Parathyroid adenoma (tissue), 2 donors: ENCODE measurements at regions not wholly inside any gene's neighbourhood (a gene's known extent, or its start where the extent isn't known, plus 50 kb on each side); places are given as distances from the start of the nearest gene placed in this dataset.
A peak's percentile ranks its signal among the peaks of the same experiment; 100 is the strongest.

Source experiments
- H2AFZ ChIP-seq: fragments of 300-600 bp; sonication (generic); one replicate; pipeline ENCODE4 v1.7.0; 2017; ENCODE audit warnings: antibody characterized with exemption, mild to moderate bottlenecking
- H3K27ac ChIP-seq: fragments of 300-600 bp; sonication (generic); one replicate; pipeline ENCODE4 v1.7.0; 2017
- H3K27me3 ChIP-seq: fragments of 300-600 bp; sonication (generic); one replicate; pipeline ENCODE4 v1.7.0; 2017; ENCODE audit warnings: low read length; ENCODE audit not compliant: control insufficient read depth, insufficient read depth
- H3K36me3 ChIP-seq: fragments of 300-600 bp; sonication (generic); one replicate; pipeline ENCODE4 v1.7.0; 2017; ENCODE audit warnings: low read length; ENCODE audit not compliant: control insufficient read depth, insufficient read depth
- H3K4me1 ChIP-seq: fragments of 300-600 bp; sonication (generic); one replicate; pipeline ENCODE4 v1.7.0; 2017; ENCODE audit warnings: control low read depth
- H3K4me2 ChIP-seq: fragments of 300-600 bp; sonication (generic); one replicate; pipeline ENCODE4 v1.7.0; 2017; ENCODE audit warnings: low read length
- H3K4me3 ChIP-seq: fragments of 300-600 bp; sonication (generic); one replicate; pipeline ENCODE4 v1.7.0; 2017; ENCODE audit warnings: low read depth, low read length
- H3K79me2 ChIP-seq: fragments of 300-600 bp; sonication (generic); one replicate; pipeline ENCODE4 v1.7.0; 2017; ENCODE audit warnings: control low read depth
- H3K9ac ChIP-seq: fragments of 300-600 bp; sonication (generic); one replicate; pipeline ENCODE4 v1.7.0; 2017; ENCODE audit warnings: mild to moderate bottlenecking
- H3K9me3 ChIP-seq: fragments of 300-600 bp; sonication (generic); one replicate; pipeline ENCODE4 v1.7.0; 2017; ENCODE audit warnings: low read length; ENCODE audit not compliant: control insufficient read depth
- CTCF ChIP-seq: fragments of 300-600 bp; sonication (generic); IDR thresholded peaks from one replicate; pipeline ENCODE4 v1.7.0; 2017; ENCODE audit warnings: antibody characterized with exemption, mild to moderate bottlenecking
- donor health status: primary hyperparathyroidism.

GRCh38 chr6:56766139-56766805, 123.6 kb upstream of the DST start:
- H3K79me2 ChIP-seq: no peaks in the 10 kb centered on the region
- H3K9me3 ChIP-seq: no peaks in the 10 kb centered on the region
- no peaks in the 10 kb centered on the region for H3K36me3 ChIP-seq
- H3K4me2 ChIP-seq: no peak overlapping the region
- H3K27me3 ChIP-seq: no peaks in the 10 kb centered on the region
- no peak overlapping the region for H2AFZ ChIP-seq
- H3K4me1 ChIP-seq: peaks cover 18% of the 10 kb centered on the region
- H3K4me3 ChIP-seq: no peak overlapping the region
- no peak overlapping the region for H3K9ac ChIP-seq
- TF ChIP-seq CTCF: no peak
- peak overlapping the region; percentile 52 for H3K27ac ChIP-seq

- Histone ChIP-seq H3K4me2 (no peak overlapping the region), H3K4me3 (no peak overlapping the region), H3K27ac (no peak overlapping the region), H3K79me2 (no peaks in the 10 kb centered on the region), H3K36me3 (no peaks in the 10 kb centered on the region), H3K9ac (no peak overlapping the region), H3K27me3 (no peaks in the 10 kb centered on the region), H3K9me3 (no peaks in the 10 kb centered on the region), H3K4me1 (peaks cover 18% of the 10 kb centered on the region), H2AFZ (no peak overlapping the region)
- TF ChIP-seq CTCF: no peak
Measured at GRCh38 chr6:56765494-56765893, 122.8 kb upstream of the DST start.

- H3K36me3 ChIP-seq: no peaks in the 10 kb centered on the region
- no peaks in the 10 kb centered on the region for H3K27me3 ChIP-seq
- no peaks in the 10 kb centered on the region for H3K9me3 ChIP-seq
- H3K4me1 ChIP-seq: peaks cover 18% of the 10 kb centered on the region
- no peak overlapping the region for H3K4me2 ChIP-seq
- no peak overlapping the region for H3K4me3 ChIP-seq
- H3K79me2 ChIP-seq: peaks cover 2% of the 10 kb centered on the region
- H2AFZ ChIP-seq: no peak overlapping the region
- H3K9ac ChIP-seq: no peak overlapping the region
- TF ChIP-seq CTCF: peak; percentile 30
- H3K27ac ChIP-seq: no peak overlapping the region
Measured at GRCh38 chr6:56764081-56764566, 121.4 kb upstream of the DST start.

- no peaks in the 10 kb centered on the region for H3K9me3 ChIP-seq
- no peak overlapping the region for H2AFZ ChIP-seq
- no peak overlapping the region for H3K27ac ChIP-seq
- H3K36me3 ChIP-seq: no peaks in the 10 kb centered on the region
- no peak overlapping the region for H3K4me2 ChIP-seq
- no peak for TF ChIP-seq CTCF
- peaks cover 14% of the 10 kb centered on the region for H3K79me2 ChIP-seq
- H3K4me3 ChIP-seq: no peak overlapping the region
- no peaks in the 10 kb centered on the region for H3K27me3 ChIP-seq
- H3K4me1 ChIP-seq: peaks cover 14% of the 10 kb centered on the region
- H3K9ac ChIP-seq: no peak overlapping the region
Measured at GRCh38 chr6:56761651-56762050, 119.0 kb upstream of the DST start.

GRCh38 chr6:56760842-56761241, 118.2 kb upstream of the DST start:
- H3K4me3 ChIP-seq: no peak overlapping the region
- no peak for TF ChIP-seq CTCF
- H3K4me2 ChIP-seq: no peak overlapping the region
- H3K27ac ChIP-seq: no peak overlapping the region
- peaks cover 17% of the 10 kb centered on the region for H3K79me2 ChIP-seq
- H3K4me1 ChIP-seq: peaks cover 11% of the 10 kb centered on the region
- H3K9me3 ChIP-seq: no peaks in the 10 kb centered on the region
- H3K36me3 ChIP-seq: no peaks in the 10 kb centered on the region
- no peak overlapping the region for H2AFZ ChIP-seq
- no peaks in the 10 kb centered on the region for H3K27me3 ChIP-seq
- H3K9ac ChIP-seq: no peak overlapping the region
